Small intestine (tissue), 7 donors: ENCODE measurements at regions not wholly inside any gene's neighbourhood (a gene's known extent, or its start where the extent isn't known, plus 50 kb on each side); places are given as distances from the start of the nearest gene placed in this dataset.

Experiments
- DNase-seq, 2 donors: peaks; one replicate each; pipeline versions ENCODE4 v3.0.0 to v3.0.0-alpha.2; 2013
- FAIRE-seq: peaks from 2 replicates; lab custom pipeline; 2012; peaks lifted over from hg19 to GRCh38; lab: Jason Lieb, UNC
- H3K27ac ChIP-seq, 3 donors: one replicate each; pipeline ENCODE4 v1.5.1; 2013; ENCODE audit warnings: low read length in 2 of 3, mild to moderate bottlenecking in 2 of 3, control low read depth in 1 of 3, inconsistent platforms in 1 of 3, low read depth in 1 of 3, moderate library complexity in 1 of 3
- H3K27me3 ChIP-seq, 3 donors: one replicate each; pipeline ENCODE4 v1.6.1; 2013; ENCODE audit warnings: low read length in 3 of 3, inconsistent platforms in 1 of 3; ENCODE audit not compliant: control insufficient read depth in 3 of 3, insufficient read depth in 3 of 3
- H3K36me3 ChIP-seq, 3 donors: one replicate each; pipeline ENCODE4 v1.6.1; 2013; ENCODE audit warnings: low read length in 3 of 3, inconsistent platforms in 1 of 3, low read depth in 1 of 3, mild to moderate bottlenecking in 1 of 3, moderate library complexity in 1 of 3; ENCODE audit not compliant: control insufficient read depth in 3 of 3, insufficient read depth in 2 of 3
- H3K4me1 ChIP-seq, 3 donors: one replicate each; pipeline ENCODE4 v1.6.1; 2013; ENCODE audit warnings: low read length in 2 of 3, inconsistent platforms in 1 of 3, low read depth in 1 of 3, mild to moderate bottlenecking in 1 of 3, moderate library complexity in 1 of 3; ENCODE audit not compliant: control insufficient read depth in 3 of 3, insufficient read depth in 2 of 3
- H3K4me3 ChIP-seq, 3 donors: one replicate each; pipeline ENCODE4 v1.5.1; 2013; ENCODE audit warnings: low read length in 3 of 3, control low read depth in 1 of 3, inconsistent platforms in 1 of 3, low read depth in 1 of 3, mild to moderate bottlenecking in 1 of 3, moderate library complexity in 1 of 3
- H3K9me3 ChIP-seq, 2 donors: one replicate each; pipeline ENCODE4 v1.6.1; 2013; ENCODE audit warnings: low read depth in 1 of 2, low read length in 1 of 2; ENCODE audit not compliant: control insufficient read depth in 2 of 2, insufficient read depth in 1 of 2
- WGBS, 3 donors: extraction: QIAGEN DNeasy Blood & Tissue Kit; methylation state at CpG; one replicate each; pipeline ENCODE4 v1.1.7; 2013; 5-methylcytosine and 5-hydroxymethylcytosine counted together
- donor health status: healthy with polysubstance abuse.
- donor health status: control.
- donor health status: control.
- donor health status: Bipolar disorder and iron deficiency.
- donor health status: healthy.

GRCh38 chr4:182126096-182126495 is 117.1 kb upstream of the TENM3 start:
- no peak overlapping the region for H3K4me3 ChIP-seq
- no peaks in the 10 kb centered on the region for H3K4me1 ChIP-seq
- H3K36me3 ChIP-seq, result no peaks in the 10 kb centered on the region
- DNase-seq, result no peak
- peaks cover 0 to 12% of the 10 kb centered on the region in 2 donors for H3K9me3 ChIP-seq
- no peak overlapping the region for H3K27ac ChIP-seq
- no peaks in the 10 kb centered on the region for H3K27me3 ChIP-seq
- FAIRE-seq, result no peak
- WGBS, 3 donors, result 71 to 79% (median 74%) methylated on average over 5 of the region's 5 CpGs

- H3K27me3 ChIP-seq, result no peaks in the 10 kb centered on the region
- H3K4me1 ChIP-seq, result no peaks in the 10 kb centered on the region
- H3K4me3 ChIP-seq, result no peak overlapping the region
- no peaks in the 10 kb centered on the region for H3K36me3 ChIP-seq
- H3K27ac ChIP-seq, result no peak overlapping the region
- FAIRE-seq, result no peak
- no peak for DNase-seq
- WGBS, 3 donors, result 88 to 93% (median 90%) methylated on average over 2 of the region's 2 CpGs
- H3K9me3 ChIP-seq, result peaks cover 0 to 11% of the 10 kb centered on the region in 2 donors
Measured at GRCh38 chr4:182126603-182127002, 116.6 kb upstream of the TENM3 start.

DNA sequence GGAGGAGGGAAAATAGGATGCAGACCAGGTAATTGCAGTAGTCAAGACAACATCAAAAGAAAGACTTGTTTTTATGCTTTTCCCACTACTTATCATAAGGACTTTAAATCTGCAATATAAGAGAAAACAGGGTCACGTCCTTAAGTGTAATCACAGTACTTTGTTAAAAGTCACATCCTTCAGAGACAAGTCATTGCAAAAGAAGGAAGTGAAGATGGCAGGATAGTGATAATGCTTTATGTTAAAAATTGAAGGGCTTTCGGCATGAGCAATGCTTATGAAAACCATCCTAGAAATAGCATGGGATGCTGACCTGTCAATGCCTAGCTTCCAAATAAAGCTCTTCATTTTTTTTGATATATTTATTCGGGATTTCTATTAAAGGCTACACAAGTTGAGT is 110.2 kb upstream of the TENM3 start:
- Histone ChIP-seq H3K36me3 (no peaks in the 10 kb centered on the region), H3K9me3 (no peaks in the 10 kb centered on the region), H3K27ac (no peak overlapping the region), H3K27me3 (peaks cover 0 to 8% (median 0%) of the 10 kb centered on the region in 3 donors), H3K4me3 (no peak overlapping the region), H3K4me1 (no peaks in the 10 kb centered on the region)
- FAIRE-seq (no peak), DNase-seq (no peak)
- 81 to 85% (median 85%) methylated on average over 3 of the region's 3 CpGs for WGBS, 3 donors

DNA sequence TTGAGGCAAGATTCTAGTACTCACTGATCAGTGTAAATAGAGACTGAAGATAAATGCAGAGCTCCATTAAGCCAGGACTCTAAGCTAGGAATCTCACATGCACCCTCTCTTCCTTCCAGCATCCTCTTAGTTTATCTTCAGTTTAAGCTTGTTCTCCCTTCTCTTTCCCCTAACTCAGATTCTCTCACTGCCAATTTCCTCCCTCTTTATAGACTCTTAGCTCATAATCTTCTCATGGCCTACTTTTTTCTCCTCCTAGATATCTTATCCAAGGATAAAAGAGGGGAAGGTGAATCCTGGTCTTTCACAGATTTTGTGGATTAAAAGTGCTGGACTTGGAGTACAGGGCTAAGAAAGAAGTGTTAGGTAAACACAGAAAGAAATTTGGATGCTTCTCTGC is 108.9 kb upstream of the TENM3 start:
- H3K4me3 ChIP-seq, result no peak overlapping the region
- no peaks in the 10 kb centered on the region for H3K36me3 ChIP-seq
- no peak overlapping the region for H3K27ac ChIP-seq
- H3K27me3 ChIP-seq, result peaks cover 0 to 11% (median 0%) of the 10 kb centered on the region in 3 donors
- FAIRE-seq (no peak), DNase-seq (no peak)
- H3K9me3 ChIP-seq, result no peaks in the 10 kb centered on the region
- H3K4me1 ChIP-seq, result no peaks in the 10 kb centered on the region

- peaks cover 0 to 4% (median 0%) of the 10 kb centered on the region in 3 donors for H3K4me1 ChIP-seq
- H3K4me3 ChIP-seq, result no peak overlapping the region
- H3K9me3 ChIP-seq, result no peaks in the 10 kb centered on the region
- H3K27ac ChIP-seq, result no peak overlapping the region
- 73 to 81% (median 77%) methylated on average over 3 of the region's 3 CpGs for WGBS, 3 donors
- H3K36me3 ChIP-seq, result no peaks in the 10 kb centered on the region
- FAIRE-seq (no peak), DNase-seq (no peak)
- peaks cover 0 to 28% (median 6%) of the 10 kb centered on the region in 3 donors for H3K27me3 ChIP-seq
Measured at GRCh38 chr4:182136201-182136600, 107.0 kb upstream of the TENM3 start.

DNA sequence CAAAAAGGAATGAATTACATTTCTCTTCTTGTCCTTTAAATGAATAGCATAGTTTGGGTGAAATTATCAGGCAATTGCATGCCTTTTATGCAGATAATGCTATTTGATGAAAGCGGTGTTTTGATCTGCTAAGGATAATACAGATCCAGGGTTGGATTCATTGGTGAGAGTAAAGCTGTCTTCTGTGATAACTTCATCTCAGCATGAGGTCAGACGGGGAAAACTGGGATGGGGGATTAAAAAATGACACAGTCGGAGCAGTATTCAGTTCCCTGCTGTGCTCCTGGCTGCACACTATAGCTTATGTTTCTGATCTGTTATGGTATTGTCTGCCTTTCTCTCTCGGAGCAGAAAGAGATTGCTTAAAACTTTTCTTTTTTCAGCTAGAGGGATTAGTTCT is 105.9 kb upstream of the TENM3 start:
- H3K9me3 ChIP-seq, result no peaks in the 10 kb centered on the region
- H3K27me3 ChIP-seq, result peaks cover 0 to 40% (median 11%) of the 10 kb centered on the region in 3 donors
- 65 to 79% (median 73%) methylated on average over 4 of the region's 4 CpGs for WGBS, 3 donors

DNA sequence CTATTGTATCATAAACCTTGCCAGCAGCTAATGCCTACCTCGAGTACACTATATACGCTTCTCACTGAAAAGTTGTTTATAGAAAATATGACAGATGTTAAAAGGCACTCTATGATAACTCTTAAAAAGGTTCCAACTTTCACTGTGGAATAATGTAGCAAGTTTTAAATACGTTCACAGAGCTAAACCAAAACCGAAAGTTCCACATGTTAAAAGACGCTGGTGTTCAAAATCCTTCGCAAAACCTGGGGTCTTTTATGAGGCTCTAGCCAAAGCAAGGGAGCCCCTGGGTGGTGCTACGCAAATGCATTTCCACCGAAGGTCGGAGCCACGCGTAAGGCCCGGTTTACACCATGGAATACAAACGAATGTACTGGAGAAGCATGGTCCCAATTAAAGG is 103.7 kb upstream of the TENM3 start:
- H3K27me3 ChIP-seq, result peaks cover 0 to 59% (median 17%) of the 10 kb centered on the region in 3 donors
- H3K4me3 ChIP-seq, result peak overlapping the region in 2 of 3 donors; percentile 9 to 31
- WGBS, 3 donors, result 9 to 34% (median 26%) methylated on average over 13 of the region's 13 CpGs
- DNase-seq (peak; percentile 12 to 18), FAIRE-seq (no peak)
- H3K4me1 ChIP-seq, result peaks cover 0 to 16% (median 5%) of the 10 kb centered on the region in 3 donors
- no peaks in the 10 kb centered on the region for H3K9me3 ChIP-seq
- H3K36me3 ChIP-seq, result no peaks in the 10 kb centered on the region
- H3K27ac ChIP-seq, result no peak overlapping the region

More for the DNA sequence above, 105.9 kb upstream of the TENM3 start:
- Histone ChIP-seq H3K27ac (no peak overlapping the region), H3K4me3 (no peak overlapping the region), H3K36me3 (no peaks in the 10 kb centered on the region), H3K4me1 (peaks cover 0 to 11% (median 0%) of the 10 kb centered on the region in 3 donors)
- no peak for FAIRE-seq
- no peak for DNase-seq

DNA sequence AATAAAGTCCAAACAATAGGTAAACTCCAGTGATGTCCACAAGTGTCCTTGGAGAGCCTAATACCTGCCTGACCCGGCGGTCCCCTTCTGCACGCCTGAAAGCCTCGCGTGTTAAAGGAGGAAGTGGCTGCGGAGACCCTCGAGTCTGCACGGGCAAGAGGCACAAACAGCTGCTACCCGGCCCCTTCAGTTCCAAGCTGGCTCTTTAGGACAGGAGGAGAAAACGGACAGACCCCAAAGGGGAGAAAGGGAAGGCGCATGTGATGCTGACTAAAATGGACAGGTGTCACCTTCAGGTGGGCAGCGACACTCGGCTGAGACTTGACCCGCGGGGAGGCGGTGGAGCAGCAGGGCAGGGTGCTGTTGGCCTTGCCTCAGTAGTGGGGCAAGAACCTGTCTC is 102.7 kb upstream of the TENM3 start:
- Histone ChIP-seq H3K27me3 (peaks cover 0 to 63% (median 17%) of the 10 kb centered on the region in 3 donors), H3K36me3 (no peaks in the 10 kb centered on the region), H3K9me3 (no peaks in the 10 kb centered on the region), H3K4me3 (no peak overlapping the region), H3K4me1 (peaks cover 0 to 16% (median 5%) of the 10 kb centered on the region in 3 donors), H3K27ac (no peak overlapping the region)
- DNase-seq (peak in 1 of 2 donors; percentile 10), FAIRE-seq (no peak)
- WGBS, 3 donors, result 49 to 74% (median 62%) methylated on average over 14 to 16 of the region's 16 CpGs

DNA sequence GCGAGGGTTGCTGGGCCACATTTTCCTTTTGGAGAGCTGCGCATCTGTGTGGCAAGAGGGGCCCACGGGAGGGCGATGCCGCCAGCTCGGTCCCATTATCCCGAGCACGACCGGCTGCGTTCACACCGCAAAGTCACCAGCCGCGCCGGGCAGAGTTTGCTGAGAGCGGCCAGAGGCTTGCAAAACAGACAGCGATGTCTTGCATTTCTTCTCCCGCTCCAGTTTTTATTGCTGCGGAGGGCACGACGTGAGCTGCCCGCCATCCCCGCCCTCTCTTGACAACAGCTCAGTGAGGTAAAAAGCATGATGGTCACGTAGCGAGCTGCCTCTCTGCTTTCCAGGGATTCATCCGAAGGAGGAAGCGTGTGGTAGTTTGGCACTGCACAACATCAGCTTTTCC is 102.1 kb upstream of the TENM3 start:
- DNase-seq (peak in 1 of 2 donors; percentile 50), FAIRE-seq (no peak)
- Histone ChIP-seq H3K36me3 (no peaks in the 10 kb centered on the region), H3K4me3 (peak overlapping the region in 1 of 3 donors; percentile 18), H3K27ac (no peak overlapping the region), H3K27me3 (peaks cover 0 to 63% (median 17%) of the 10 kb centered on the region in 3 donors), H3K4me1 (peaks cover 0 to 16% (median 5%) of the 10 kb centered on the region in 3 donors), H3K9me3 (no peaks in the 10 kb centered on the region)
- WGBS, 3 donors, result 14 to 23% (median 18%) methylated on average over 26 of the region's 26 CpGs
